ENCODE measurements at regions not wholly inside any gene's neighbourhood (a gene's known extent, or its start where the extent isn't known, plus 50 kb on each side); places are given as distances from the start of the nearest gene placed in this dataset.

- TF ChIP-seq RELA (CRISPR knock-in tag; IDR thresholded peaks at IDR 0.05; ENCODE audit: borderline replicate concordance) = no peak
- no peak for TF ChIP-seq IRF2 (CRISPR knock-in tag; IDR thresholded peaks at IDR 0.05; ENCODE audit: borderline replicate concordance, low read depth)
These were observed 1157.1 kb downstream of the BCL11B start (continued) for GRCh38 chr14:98114946-98115345.

- no peak for ATAC-seq
- Mint-ChIP-seq H3K4me3 (no peak overlapping the region), H3K4me1 (no peaks in the 10 kb centered on the region), H3K27ac (no peak overlapping the region), H3K36me3 (no peaks in the 10 kb centered on the region), H3K27me3 (ENCODE audit: low read depth) (no peaks in the 10 kb centered on the region), H3K9me3 (peaks cover 4% of the 10 kb centered on the region)
- DNase-seq (ENCODE audit: low spot score) = no peak
- ChIA-PET POLR2A (no interaction called here), CTCF (no interaction called here)
- TF ChIP-seq STAT6 (CRISPR knock-in tag; conservative IDR thresholded peaks at IDR 0.05; ENCODE audit: low read depth) (no peak), USF1 (CRISPR knock-in tag; IDR thresholded peaks at IDR 0.05) (no peak), E2F1 (CRISPR knock-in tag; IDR thresholded peaks at IDR 0.05) (no peak), ZNF416 (CRISPR knock-in tag; IDR thresholded peaks at IDR 0.05) (no peak), TP53 (CRISPR knock-in tag; IDR thresholded peaks at IDR 0.05) (no peak), ELF4 (CRISPR knock-in tag; IDR thresholded peaks at IDR 0.05; ENCODE audit: low read depth) (no peak), CTCF (IDR thresholded peaks at IDR 0.05) (no peak), ARID4B (CRISPR knock-in tag; IDR thresholded peaks at IDR 0.05; ENCODE audit: borderline replicate concordance) (no peak), HMGXB4 (CRISPR knock-in tag; IDR thresholded peaks at IDR 0.05) (no peak), NR1H2 (CRISPR knock-in tag; IDR thresholded peaks at IDR 0.05) (no peak), ZNF671 (CRISPR knock-in tag; IDR thresholded peaks at IDR 0.05) (no peak), GRHL2 (CRISPR knock-in tag; IDR thresholded peaks at IDR 0.05; ENCODE audit: insufficient replicate concordance, severe bottlenecking) (no peak), MLX (CRISPR knock-in tag; IDR thresholded peaks at IDR 0.05) (no peak), OVOL2 (CRISPR knock-in tag; IDR thresholded peaks at IDR 0.05; ENCODE audit: borderline replicate concordance) (no peak), NFE2L1 (CRISPR knock-in tag; IDR thresholded peaks at IDR 0.05) (no peak), ERG (CRISPR knock-in tag; IDR thresholded peaks at IDR 0.05) (no peak), SOX15 (CRISPR knock-in tag; IDR thresholded peaks at IDR 0.05) (no peak), ATF6 (CRISPR knock-in tag; IDR thresholded peaks at IDR 0.05) (no peak)
These were observed 1153.2 kb downstream of the BCL11B start for GRCh38 chr14:98118749-98119148.

Data from WTC11 (cell line).